Kidney epithelial cell (primary cell): ENCODE measurements at regions not wholly inside any gene's neighbourhood (a gene's known extent, or its start where the extent isn't known, plus 50 kb on each side); places are given as distances from the start of the nearest gene placed in this dataset.

Source experiments
- DNase-seq: peaks from one replicate; pipeline ENCODE4 v3.0.0-alpha.2; 2010; ENCODE audit warnings: low read depth
- H3K27me3 ChIP-seq: 2 replicates; pipeline ENCODE4 v1.6.0; 2011; ENCODE audit warnings: low read length; ENCODE audit not compliant: control insufficient read depth, insufficient read depth
- H3K36me3 ChIP-seq: 2 replicates; pipeline ENCODE4 v1.5.1; 2011; ENCODE audit warnings: low read length; ENCODE audit not compliant: control insufficient read depth, insufficient read depth
- H3K4me3 ChIP-seq: 2 replicates; pipeline ENCODE4 v1.5.1; 2011; ENCODE audit warnings: low read depth, mild to moderate bottlenecking, control low read depth, low read length
- CTCF ChIP-seq: IDR thresholded peaks from 2 replicates; pipeline ENCODE4 v1.5.1; 2011; ENCODE audit warnings: mild to moderate bottlenecking, moderate library complexity, low read length, control low read depth, inconsistent platforms; ENCODE audit not compliant: insufficient read depth, poor library complexity, severe bottlenecking

- H3K36me3 ChIP-seq: no peaks in the 10 kb centered on the region
- TF ChIP-seq CTCF: no peak
- DNase-seq: no peak
- no peak overlapping the region for H3K4me3 ChIP-seq
- no peaks in the 10 kb centered on the region for H3K27me3 ChIP-seq
These were observed 455.3 kb upstream of the NR2F2 start for GRCh38 chr15:95875121-95875643.

DNA sequence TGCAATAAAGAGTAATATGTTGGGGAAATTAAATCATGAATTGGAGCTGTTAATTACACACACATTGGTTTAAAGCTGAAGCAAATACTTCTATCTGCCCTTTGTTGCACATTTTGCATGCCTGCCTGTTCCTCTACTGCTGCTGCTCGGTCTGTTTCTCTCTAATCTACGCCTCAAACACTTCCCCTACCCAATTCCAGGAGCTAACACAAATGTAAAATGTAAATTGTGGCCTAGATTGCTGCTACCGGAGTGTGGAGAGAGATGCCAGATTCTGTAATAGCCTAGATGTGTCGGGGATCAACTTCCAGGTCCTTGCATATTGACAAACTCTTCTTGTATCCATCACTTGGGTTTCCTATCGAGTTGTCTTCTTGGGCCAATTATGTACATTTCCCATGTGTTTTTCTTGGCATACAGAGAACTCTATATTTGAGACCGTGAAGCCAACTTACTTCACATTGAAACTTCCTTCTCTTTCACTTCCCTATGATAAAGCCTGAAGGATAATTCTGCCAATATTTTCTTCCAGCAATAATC, 450.4 kb upstream of the NR2F2 start:
- DNase-seq: no peak
- no peak overlapping the region for H3K4me3 ChIP-seq
- no peak for TF ChIP-seq CTCF
- H3K36me3 ChIP-seq: no peaks in the 10 kb centered on the region
- no peaks in the 10 kb centered on the region for H3K27me3 ChIP-seq

DNA sequence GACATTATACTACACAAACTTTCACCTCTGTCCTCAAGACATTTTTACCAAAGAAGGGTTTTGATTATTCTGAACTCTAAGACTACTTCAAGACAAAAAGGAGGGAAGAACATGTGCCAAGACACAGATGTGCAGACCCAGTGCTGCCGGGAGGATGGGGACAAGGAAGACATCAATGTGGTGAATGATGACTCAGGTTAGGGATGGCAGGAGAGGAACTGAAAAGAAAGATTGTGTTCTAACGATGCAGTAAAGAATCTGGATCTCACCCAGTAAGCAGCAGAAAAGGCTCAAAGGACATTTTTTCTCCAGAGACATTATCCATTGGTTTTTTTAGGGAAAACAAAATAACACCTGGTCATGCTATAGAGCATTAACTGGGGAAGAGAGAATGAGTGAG, 449.9 kb upstream of the NR2F2 start:
- H3K36me3 ChIP-seq: no peaks in the 10 kb centered on the region
- no peak overlapping the region for H3K4me3 ChIP-seq
- DNase-seq: no peak
- H3K27me3 ChIP-seq: no peaks in the 10 kb centered on the region
- TF ChIP-seq CTCF: no peak

GRCh38 chr15:95883064-95883463, 447.4 kb upstream of the NR2F2 start:
- H3K4me3 ChIP-seq: no peak overlapping the region
- H3K36me3 ChIP-seq: no peaks in the 10 kb centered on the region
- DNase-seq: no peak
- H3K27me3 ChIP-seq: no peaks in the 10 kb centered on the region
- no peak for TF ChIP-seq CTCF

- no peaks in the 10 kb centered on the region for H3K27me3 ChIP-seq
- no peaks in the 10 kb centered on the region for H3K36me3 ChIP-seq
- DNase-seq: no peak
- TF ChIP-seq CTCF: no peak
- H3K4me3 ChIP-seq: no peak overlapping the region
These were observed 446.2 kb upstream of the NR2F2 start for GRCh38 chr15:95884276-95884675.
